Loucy (cell line): ENCODE measurements at regions not wholly inside any gene's neighbourhood (a gene's known extent, or its start where the extent isn't known, plus 50 kb on each side); places are given as distances from the start of the nearest gene placed in this dataset.

Experiments
- H2AFZ ChIP-seq: fragments of 200-600 bp; sonication (generic); 2 replicates; pipeline ENCODE4 v1.6.0; 2016; ENCODE audit warnings: antibody characterized with exemption, mild to moderate bottlenecking, low read length, moderate library complexity
- H3F3A ChIP-seq: fragments of 200-600 bp; 2 replicates; pipeline ENCODE4 v1.6.0; 2016; ENCODE audit warnings: antibody characterized with exemption, low read depth, mild to moderate bottlenecking
- H3K27me3 ChIP-seq: fragments of 200-600 bp; sonication (generic); 2 replicates; pipeline ENCODE4 v1.6.1; 2014; ENCODE audit warnings: low read length, mild to moderate bottlenecking; ENCODE audit not compliant: insufficient read depth, poor library complexity, severe bottlenecking
- H3K36me3 ChIP-seq: fragments of 200-600 bp; sonication (generic); 2 replicates; pipeline ENCODE4 v1.6.1; 2016; ENCODE audit warnings: low read length; ENCODE audit not compliant: insufficient read depth
- H3K4me1 ChIP-seq: fragments of 200-600 bp; sonication (generic); 2 replicates; pipeline ENCODE4 v1.5.1; 2014; ENCODE audit warnings: low read length, mild to moderate bottlenecking; ENCODE audit not compliant: insufficient read depth, poor library complexity, severe bottlenecking
- H3K4me2 ChIP-seq: fragments of 200-600 bp; sonication (generic); 2 replicates; pipeline ENCODE4 v1.6.0; 2014; ENCODE audit warnings: antibody characterized with exemption, low read length, low read depth, mild to moderate bottlenecking; ENCODE audit not compliant: poor library complexity, severe bottlenecking
- H3K4me3 ChIP-seq: fragments of 200-600 bp; sonication (generic); 2 replicates; pipeline ENCODE4 v1.5.1; 2014; ENCODE audit warnings: low read length, mild to moderate bottlenecking, mixed read lengths; ENCODE audit not compliant: poor library complexity, severe bottlenecking
- H3K79me2 ChIP-seq: fragments of 200-600 bp; sonication (generic); 2 replicates; pipeline ENCODE4 v1.6.1; 2014; ENCODE audit warnings: low read length; ENCODE audit not compliant: insufficient read depth
- H3K9ac ChIP-seq: fragments of 200-600 bp; sonication (generic); 2 replicates; pipeline ENCODE4 v1.6.0; 2014; ENCODE audit warnings: mild to moderate bottlenecking, low read depth, low read length, moderate library complexity; ENCODE audit not compliant: poor library complexity, severe bottlenecking
- H3K9me2 ChIP-seq: fragments of 200-600 bp; sonication (generic); replicated peaks from 2 replicates; pipeline ENCODE4 v1.6.1; 2016; ENCODE audit warnings: low read depth, low read length, mixed read lengths
- H3K9me3 ChIP-seq: fragments of 200-600 bp; sonication (generic); 2 replicates; pipeline ENCODE4 v1.6.1; 2014; ENCODE audit warnings: mild to moderate bottlenecking, antibody characterized with exemption, low read length, low read depth; ENCODE audit not compliant: insufficient read depth
- H4K20me1 ChIP-seq: fragments of 200-600 bp; sonication (generic); 2 replicates; pipeline ENCODE4 v1.6.0; 2014; ENCODE audit warnings: antibody characterized with exemption, low read length, mild to moderate bottlenecking; ENCODE audit not compliant: insufficient read depth, poor library complexity, severe bottlenecking
- EZH2phosphoT487 ChIP-seq: fragments of 200-600 bp; IDR thresholded peaks from 2 replicates; pipeline ENCODE4 v1.6.1; 2018; ENCODE audit warnings: antibody characterized with exemption, mild to moderate bottlenecking, moderate library complexity, borderline replicate concordance
- TF ChIP-seq, protein P1 (sequence below): fragments of 200-600 bp; sonication (generic); conservative IDR thresholded peaks from 2 replicates; pipeline ENCODE4 v1.5.1; 2014; ENCODE audit warnings: mild to moderate bottlenecking, antibody characterized with exemption, low read length

DNA sequence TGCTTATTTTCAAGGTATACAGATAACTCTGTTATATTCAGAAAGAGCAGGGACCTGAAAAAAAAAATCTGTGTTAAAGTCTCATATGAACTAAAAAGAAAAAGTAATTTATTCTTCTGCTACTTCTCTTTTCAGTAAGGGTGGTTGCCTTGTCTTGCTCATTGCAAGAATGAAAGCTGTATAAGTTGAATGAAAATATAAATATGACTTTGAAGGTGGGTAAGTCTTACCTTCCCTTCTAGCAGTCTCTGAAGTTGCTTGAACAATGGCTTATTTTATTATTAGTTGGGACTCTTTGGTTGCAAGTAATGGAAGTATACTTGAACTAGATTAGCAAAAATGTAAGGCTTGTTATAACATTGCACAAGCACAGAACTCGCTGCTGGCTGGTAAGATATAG, 1554.9 kb downstream of the SI start:
- H3K27me3 ChIP-seq: no peaks in the 10 kb centered on the region
- no peak overlapping the region for H3K4me3 ChIP-seq
- TF ChIP-seq, protein P1, sequence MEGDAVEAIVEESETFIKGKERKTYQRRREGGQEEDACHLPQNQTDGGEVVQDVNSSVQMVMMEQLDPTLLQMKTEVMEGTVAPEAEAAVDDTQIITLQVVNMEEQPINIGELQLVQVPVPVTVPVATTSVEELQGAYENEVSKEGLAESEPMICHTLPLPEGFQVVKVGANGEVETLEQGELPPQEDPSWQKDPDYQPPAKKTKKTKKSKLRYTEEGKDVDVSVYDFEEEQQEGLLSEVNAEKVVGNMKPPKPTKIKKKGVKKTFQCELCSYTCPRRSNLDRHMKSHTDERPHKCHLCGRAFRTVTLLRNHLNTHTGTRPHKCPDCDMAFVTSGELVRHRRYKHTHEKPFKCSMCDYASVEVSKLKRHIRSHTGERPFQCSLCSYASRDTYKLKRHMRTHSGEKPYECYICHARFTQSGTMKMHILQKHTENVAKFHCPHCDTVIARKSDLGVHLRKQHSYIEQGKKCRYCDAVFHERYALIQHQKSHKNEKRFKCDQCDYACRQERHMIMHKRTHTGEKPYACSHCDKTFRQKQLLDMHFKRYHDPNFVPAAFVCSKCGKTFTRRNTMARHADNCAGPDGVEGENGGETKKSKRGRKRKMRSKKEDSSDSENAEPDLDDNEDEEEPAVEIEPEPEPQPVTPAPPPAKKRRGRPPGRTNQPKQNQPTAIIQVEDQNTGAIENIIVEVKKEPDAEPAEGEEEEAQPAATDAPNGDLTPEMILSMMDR: no peak
- no peak for TF ChIP-seq EZH2phosphoT487
- H2AFZ ChIP-seq: no peak overlapping the region
- H3K9ac ChIP-seq: no peak overlapping the region
- H3K79me2 ChIP-seq: no peaks in the 10 kb centered on the region
- H3K36me3 ChIP-seq: no peaks in the 10 kb centered on the region
- no peaks in the 10 kb centered on the region for H3K9me3 ChIP-seq
- no peaks in the 10 kb centered on the region for H3F3A ChIP-seq
- no peaks in the 10 kb centered on the region for H3K4me1 ChIP-seq
- H4K20me1 ChIP-seq: no peaks in the 10 kb centered on the region
- no peaks in the 10 kb centered on the region for H3K9me2 ChIP-seq
- no peak overlapping the region for H3K4me2 ChIP-seq

- Histone ChIP-seq H3K9me3 (no peaks in the 10 kb centered on the region), H3K36me3 (no peaks in the 10 kb centered on the region), H3F3A (no peaks in the 10 kb centered on the region), H3K4me2 (no peak overlapping the region), H3K4me1 (no peaks in the 10 kb centered on the region), H3K27me3 (no peaks in the 10 kb centered on the region), H3K79me2 (no peaks in the 10 kb centered on the region), H3K4me3 (no peak overlapping the region), H3K9me2 (no peaks in the 10 kb centered on the region), H3K9ac (no peak overlapping the region), H2AFZ (no peak overlapping the region), H4K20me1 (no peaks in the 10 kb centered on the region)
- TF ChIP-seq, protein P1: no peak
- no peak for TF ChIP-seq EZH2phosphoT487
These were observed 1557.0 kb downstream of the SI start for GRCh38 chr3:163521261-163521660.

GRCh38 chr3:163518065-163518464, 1560.2 kb downstream of the SI start:
- no peaks in the 10 kb centered on the region for H3K4me1 ChIP-seq
- no peaks in the 10 kb centered on the region for H3K79me2 ChIP-seq
- H3K9me2 ChIP-seq: no peaks in the 10 kb centered on the region
- no peaks in the 10 kb centered on the region for H3K27me3 ChIP-seq
- no peak overlapping the region for H3K9ac ChIP-seq
- H3F3A ChIP-seq: no peaks in the 10 kb centered on the region
- no peaks in the 10 kb centered on the region for H4K20me1 ChIP-seq
- H3K9me3 ChIP-seq: no peaks in the 10 kb centered on the region
- no peaks in the 10 kb centered on the region for H3K36me3 ChIP-seq
- H3K4me2 ChIP-seq: no peak overlapping the region
- no peak overlapping the region for H2AFZ ChIP-seq
- H3K4me3 ChIP-seq: no peak overlapping the region
- no peak for TF ChIP-seq EZH2phosphoT487
- TF ChIP-seq, protein P1: no peak
